Esophagus squamous epithelium (tissue), 5 donors: ENCODE measurements at regions not wholly inside any gene's neighbourhood (a gene's known extent, or its start where the extent isn't known, plus 50 kb on each side); places are given as distances from the start of the nearest gene placed in this dataset.

Experiments
- DNase-seq: peaks from one replicate; lab custom pipeline; 2025; lab: John Stamatoyannopoulos, UW
- H3K27ac ChIP-seq, 4 donors: fragments of 200-600 bp; sonication (generic); one replicate each; pipeline ENCODE4 v1.5.1; 2016 to 2019; ENCODE audit warnings: mild to moderate bottlenecking in 1 of 4
- H3K27me3 ChIP-seq, 4 donors: fragments of 200-600 bp; sonication (generic); 1 replicate in 3 of 4; 2 replicates in 1 of 4; pipeline versions ENCODE4 v1.5.1 to v1.6.0; 2017 to 2021; ENCODE audit warnings: antibody characterized with exemption in 1 of 4
- H3K36me3 ChIP-seq, 3 donors: fragments of 200-600 bp; sonication (generic); one replicate each; pipeline ENCODE4 v1.5.1; 2016 to 2019
- H3K4me1 ChIP-seq, 3 donors: fragments of 200-600 bp; sonication (generic); one replicate each; pipeline ENCODE4 v1.5.1; 2017 to 2019
- H3K4me3 ChIP-seq, 4 donors: fragments of 200-600 bp; sonication (generic); 1 replicate in 3 of 4; 2 replicates in 1 of 4; pipeline ENCODE4 v1.5.1; 2016 to 2019; ENCODE audit warnings: mild to moderate bottlenecking in 2 of 4, moderate library complexity in 1 of 4
- H3K9me3 ChIP-seq, 3 donors: fragments of 200-600 bp; sonication (generic); one replicate each; pipeline ENCODE4 v1.5.1; 2016 to 2019
- POLR2A ChIP-seq, 4 donors: fragments of 450-650 bp; IDR thresholded peaks; one replicate each; pipeline ENCODE4 v1.6.1; 2017; ENCODE audit warnings: antibody characterized with exemption in 4 of 4, mild to moderate bottlenecking in 4 of 4, moderate library complexity in 3 of 4
- whole genome bisulfite sequencing, 2 donors: methylation state at CpG; one replicate each; pipeline ENCODE4 v1.1.5; 2018; 5-methylcytosine and 5-hydroxymethylcytosine counted together
- intact Hi-C: fragments of 100-400 bp; cut with DNase I; formaldehyde crosslinking; loops from one replicate; pipeline ENCODE4 v1.15.0; 2022
- TF ChIP-seq, protein P1 (sequence below), 6 experiments: fragments of 450-650 bp in 4 of 6; fragments of 200-600 bp in 2 of 6; sonication (generic) in 2 of 6; IDR thresholded peaks; one replicate each; pipeline ENCODE4 v1.5.1; 2016 to 2019; ENCODE audit warnings: antibody characterized with exemption in 6 of 6, mild to moderate bottlenecking in 4 of 6, moderate library complexity in 4 of 6
- donor health status: DM: yes; HTN: yes; CAD: no.

DNA sequence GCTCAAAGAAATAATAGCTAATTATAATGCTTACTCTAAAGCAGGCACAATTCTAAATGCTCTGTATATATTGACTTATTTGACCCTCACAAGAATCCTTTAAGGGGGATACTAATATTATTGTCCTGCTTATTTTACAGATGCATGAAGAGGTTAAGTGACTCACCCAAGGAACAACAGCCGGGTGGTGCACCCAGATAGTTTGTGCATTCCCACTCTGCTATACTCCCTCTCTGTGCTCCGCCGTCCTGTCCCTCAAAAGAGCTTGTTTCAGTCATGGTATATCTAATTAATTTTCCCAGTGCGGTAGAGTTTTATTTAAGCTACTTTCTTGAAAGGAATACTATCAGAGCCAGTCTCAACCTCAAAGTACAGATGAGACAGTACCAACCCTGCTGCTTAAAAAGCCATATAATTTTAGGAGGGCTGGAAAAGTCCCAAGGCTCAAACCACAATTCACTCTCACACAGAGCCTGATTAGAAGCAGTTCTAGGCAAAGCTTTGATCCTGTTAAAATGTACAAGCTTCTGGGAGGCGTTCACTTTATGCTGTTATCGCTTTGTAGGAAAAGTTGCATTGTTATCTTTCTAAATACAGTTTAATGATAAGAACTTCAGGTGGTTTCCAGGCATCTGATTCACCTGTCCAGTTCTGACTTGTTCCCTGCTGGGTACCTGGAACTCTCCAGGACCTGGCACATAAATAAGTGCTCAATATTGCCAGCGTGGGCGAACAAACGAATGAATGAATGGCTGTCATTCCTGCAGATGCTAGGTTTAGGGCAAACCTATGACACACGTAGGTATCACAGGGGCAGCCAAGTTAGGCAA lies 261.5 kb upstream of the KLF14 start:
- TF ChIP-seq, protein P1, sequence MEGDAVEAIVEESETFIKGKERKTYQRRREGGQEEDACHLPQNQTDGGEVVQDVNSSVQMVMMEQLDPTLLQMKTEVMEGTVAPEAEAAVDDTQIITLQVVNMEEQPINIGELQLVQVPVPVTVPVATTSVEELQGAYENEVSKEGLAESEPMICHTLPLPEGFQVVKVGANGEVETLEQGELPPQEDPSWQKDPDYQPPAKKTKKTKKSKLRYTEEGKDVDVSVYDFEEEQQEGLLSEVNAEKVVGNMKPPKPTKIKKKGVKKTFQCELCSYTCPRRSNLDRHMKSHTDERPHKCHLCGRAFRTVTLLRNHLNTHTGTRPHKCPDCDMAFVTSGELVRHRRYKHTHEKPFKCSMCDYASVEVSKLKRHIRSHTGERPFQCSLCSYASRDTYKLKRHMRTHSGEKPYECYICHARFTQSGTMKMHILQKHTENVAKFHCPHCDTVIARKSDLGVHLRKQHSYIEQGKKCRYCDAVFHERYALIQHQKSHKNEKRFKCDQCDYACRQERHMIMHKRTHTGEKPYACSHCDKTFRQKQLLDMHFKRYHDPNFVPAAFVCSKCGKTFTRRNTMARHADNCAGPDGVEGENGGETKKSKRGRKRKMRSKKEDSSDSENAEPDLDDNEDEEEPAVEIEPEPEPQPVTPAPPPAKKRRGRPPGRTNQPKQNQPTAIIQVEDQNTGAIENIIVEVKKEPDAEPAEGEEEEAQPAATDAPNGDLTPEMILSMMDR (IDR thresholded peaks at IDR 0.05) = no peak
- no peak for TF ChIP-seq POLR2A (IDR thresholded peaks at IDR 0.05)
- Histone ChIP-seq H3K4me1 (peaks cover 38 to 100% (median 82%) of the 10 kb centered on the region in 3 donors), H3K36me3 (peaks cover 0 to 6% (median 0%) of the 10 kb centered on the region in 3 donors), H3K27ac (peak overlapping the region; percentile 85 to 88 (median 86)), H3K4me3 (peak overlapping the region in 1 of 4 donors; percentile 18), H3K9me3 (no peaks in the 10 kb centered on the region), H3K27me3 (no peaks in the 10 kb centered on the region)
- DNase-seq = no peak
- 27 to 47% methylated on average over 10 of the region's 10 CpGs for WGBS, 2 donors
- intact Hi-C loops = no loop called here

DNA sequence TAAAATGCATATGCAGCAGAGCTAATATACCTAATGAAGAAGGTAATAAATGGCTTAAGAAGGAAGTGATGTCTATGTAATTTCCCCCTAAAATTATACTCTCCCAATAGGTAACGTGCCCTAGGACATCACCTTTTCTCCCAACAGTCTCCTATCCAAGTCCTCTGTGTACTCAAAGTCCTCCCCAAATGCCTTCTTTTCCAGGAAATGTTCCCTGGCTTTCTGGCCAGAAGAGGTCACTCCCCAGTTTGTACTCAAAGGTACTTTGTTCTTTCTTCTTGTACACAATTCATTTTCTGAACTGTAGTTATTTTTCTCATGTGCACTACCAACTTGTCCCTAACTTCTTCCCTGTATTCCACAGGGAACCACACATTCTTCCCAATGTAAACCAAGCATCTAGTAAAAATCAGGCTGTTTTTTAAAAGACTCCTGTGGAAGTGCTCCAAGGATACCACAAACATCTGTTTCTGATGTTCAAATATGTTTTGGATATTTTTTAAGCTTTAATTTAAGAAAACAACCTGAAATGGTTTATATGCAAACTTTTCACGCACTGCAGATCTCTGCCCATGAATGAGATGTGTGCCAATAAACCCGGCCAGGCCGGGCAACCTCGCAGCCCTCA lies 262.3 kb upstream of the KLF14 start:
- Histone ChIP-seq H3K4me1 (peaks cover 36 to 99% (median 75%) of the 10 kb centered on the region in 3 donors), H3K27me3 (no peaks in the 10 kb centered on the region), H3K9me3 (no peaks in the 10 kb centered on the region), H3K27ac (peak overlapping the region; percentile 85 to 88 (median 86)), H3K36me3 (peaks cover 0 to 6% (median 0%) of the 10 kb centered on the region in 3 donors), H3K4me3 (peak overlapping the region in 1 of 4 donors; percentile 15)
- 14 to 29% methylated on average over 5 of the region's 5 CpGs for WGBS, 2 donors
- TF ChIP-seq, protein P1 (IDR thresholded peaks at IDR 0.05) = no peak
- no peak for TF ChIP-seq POLR2A (IDR thresholded peaks at IDR 0.05)
- DNase-seq = no peak
- intact Hi-C loops = no loop called here

DNA sequence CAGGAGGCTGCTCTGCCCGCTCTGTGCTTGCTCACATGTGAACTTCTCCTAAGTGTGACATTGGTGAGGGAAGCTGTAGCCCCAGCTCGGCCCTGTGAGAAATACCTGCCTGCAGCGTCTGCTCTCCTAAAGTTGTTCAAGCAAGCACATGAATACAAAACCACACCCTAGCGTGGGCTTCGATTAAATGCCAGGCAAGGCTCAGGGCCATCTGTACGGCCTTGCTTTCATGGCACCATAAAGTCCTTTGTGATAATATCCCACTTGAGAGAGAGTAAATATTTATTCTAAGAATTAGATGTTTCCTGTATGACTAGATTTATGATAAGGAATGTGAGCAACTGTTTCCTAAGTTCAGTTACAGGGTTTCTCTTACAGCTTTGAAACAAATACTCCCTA lies 262.8 kb upstream of the KLF14 start:
- intact Hi-C loops = no loop called here
- no peak for DNase-seq
- 10 to 16% methylated on average over 2 to 5 of the region's 6 CpGs for WGBS, 2 donors

DNA sequence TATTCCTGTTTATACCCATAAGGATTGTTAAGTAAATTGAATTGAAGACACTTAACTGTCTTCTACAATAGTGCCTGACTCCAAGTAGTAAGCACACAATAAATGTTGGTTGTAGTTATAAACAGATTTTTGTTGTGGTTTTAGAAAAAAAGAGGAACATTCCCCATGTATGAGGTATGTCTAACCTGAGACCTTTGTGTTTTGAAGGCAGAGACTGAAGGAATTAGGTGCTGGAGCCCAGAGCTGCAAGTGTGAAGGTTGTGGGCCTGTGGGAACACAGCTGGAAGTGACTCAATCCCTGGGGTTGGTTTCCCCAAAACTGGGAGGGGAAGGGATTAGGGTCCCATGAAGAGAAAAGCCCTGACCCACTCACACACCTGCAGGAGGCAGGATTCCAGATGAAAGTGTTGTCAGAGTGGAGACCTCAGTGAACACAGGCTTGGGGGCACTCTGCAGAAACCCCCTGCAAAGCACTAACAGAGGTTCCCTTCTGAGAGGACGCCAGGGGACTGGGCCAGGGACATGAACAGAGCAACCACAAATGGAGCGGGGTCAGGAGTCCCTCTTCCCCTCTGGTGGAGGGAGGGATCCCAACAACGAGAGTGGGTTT lies 265.1 kb upstream of the KLF14 start:
- Histone ChIP-seq H3K4me1 (peaks cover 30 to 76% (median 56%) of the 10 kb centered on the region in 3 donors), H3K4me3 (no peak overlapping the region), H3K27ac (peak overlapping the region; percentile 77 to 88 (median 85)), H3K36me3 (peaks cover 0 to 9% (median 0%) of the 10 kb centered on the region in 3 donors), H3K9me3 (peaks cover 0 to 8% (median 6%) of the 10 kb centered on the region in 3 donors), H3K27me3 (no peaks in the 10 kb centered on the region)
- intact Hi-C loops = no loop called here
- 20 to 33% methylated on average over 2 of the region's 3 CpGs for WGBS, 2 donors
- DNase-seq = no peak
- no peak for TF ChIP-seq POLR2A (IDR thresholded peaks at IDR 0.05)
- TF ChIP-seq, protein P1 (IDR thresholded peaks at IDR 0.05) = no peak

More for the DNA sequence above, 262.8 kb upstream of the KLF14 start:
- Histone ChIP-seq H3K9me3 (no peaks in the 10 kb centered on the region), H3K4me1 (peaks cover 36 to 94% (median 72%) of the 10 kb centered on the region in 3 donors), H3K27ac (peak overlapping the region; percentile 85 to 88 (median 86)), H3K4me3 (peak overlapping the region in 1 of 4 donors; percentile 15), H3K27me3 (no peaks in the 10 kb centered on the region), H3K36me3 (peaks cover 0 to 8% (median 0%) of the 10 kb centered on the region in 3 donors)
- TF ChIP-seq, protein P1 (IDR thresholded peaks at IDR 0.05) = no peak
- peak in 1 of 4 donors; percentile 11 for TF ChIP-seq POLR2A (IDR thresholded peaks at IDR 0.05)
